IMR-90 (cell line): ENCODE measurements at regions not wholly inside any gene's neighbourhood (a gene's known extent, or its start where the extent isn't known, plus 50 kb on each side); places are given as distances from the start of the nearest gene placed in this dataset.

Experiments
- ATAC-seq: fragments of 200-7000 bp; cut with Tn5 transposase; 2 replicates; pipeline ENCODE4 v1.9.1; 2020; ENCODE audit warnings: low read depth, mild to moderate bottlenecking, moderate library complexity
- BruUV-seq: library from RNA; stranded (reverse); fragments of 400-500 nt; replicated peaks from 2 replicates; lab custom pipeline; 2021; lab: Mats Ljungman, UMichigan
- CTCF ChIA-PET: fragments of 300-600 bp; formaldehyde crosslinking; extraction: SDS; loops from one replicate; lab custom pipeline; 2021; ENCODE audit warnings: antibody characterized with exemption; lab: Yijun Ruan, JAX
- POLR2A ChIA-PET: fragments of 300-600 bp; sonication (Branson Sonifier 250); formaldehyde crosslinking; loops from one replicate; lab custom pipeline; 2022; ENCODE audit warnings: antibody characterized with exemption; ENCODE audit not compliant: unreplicated experiment; lab: Charles Lee
- DNase-seq: peaks from one replicate; pipeline ENCODE4 v3.0.0; 2013
- H2AFZ ChIP-seq: replicated peaks from 2 replicates; pipeline ENCODE3; 2013; ENCODE audit warnings: low read length, mild to moderate bottlenecking; ENCODE audit not compliant: poor library complexity
- H2AK5ac ChIP-seq: 2 replicates; pipeline ENCODE4 v1.6.1; 2013; ENCODE audit warnings: low read depth, low read length, inconsistent platforms
- H2AK9ac ChIP-seq: replicated peaks from 2 replicates; pipeline ENCODE3; 2013; ENCODE audit warnings: mild to moderate bottlenecking, low read depth, low read length, moderate library complexity; ENCODE audit not compliant: poor library complexity
- H2BK120ac ChIP-seq: 2 replicates; pipeline ENCODE4 v1.6.1; 2013; ENCODE audit warnings: low read depth, low read length, inconsistent platforms
- H2BK15ac ChIP-seq: 3 replicates; pipeline ENCODE4 v1.6.1; 2013; ENCODE audit warnings: low read depth, low read length, inconsistent platforms
- H2BK20ac ChIP-seq: 2 replicates; pipeline ENCODE4 v1.6.1; 2013; ENCODE audit warnings: low read depth, mild to moderate bottlenecking, inconsistent platforms, low read length, moderate library complexity
- H2BK5ac ChIP-seq: 2 replicates; pipeline ENCODE4 v1.6.1; 2013; ENCODE audit warnings: mild to moderate bottlenecking, low read depth, low read length, inconsistent platforms; ENCODE audit not compliant: poor library complexity, severe bottlenecking
- H3K14ac ChIP-seq: replicated peaks from 2 replicates; pipeline ENCODE4 v1.6.1; 2013; ENCODE audit warnings: low read depth, low read length, inconsistent platforms
- H3K18ac ChIP-seq: 2 replicates; pipeline ENCODE4 v1.6.1; 2013; ENCODE audit warnings: low read depth, low read length, control low read depth
- H3K23ac ChIP-seq: 2 replicates; pipeline ENCODE4 v1.6.1; 2013; ENCODE audit warnings: low read depth, low read length, inconsistent platforms
- H3K27ac ChIP-seq: 2 replicates; pipeline ENCODE4 v1.5.1; 2013; ENCODE audit warnings: mild to moderate bottlenecking, control low read depth, low read length; ENCODE audit not compliant: insufficient read depth
- H3K27me3 ChIP-seq: 2 replicates; pipeline ENCODE4 v1.6.1; 2013; ENCODE audit warnings: low read length; ENCODE audit not compliant: control insufficient read depth, insufficient read depth
- H3K36me3 ChIP-seq: 2 replicates; pipeline ENCODE4 v1.6.1; 2013; ENCODE audit warnings: low read length, mixed read lengths; ENCODE audit not compliant: control insufficient read depth, insufficient read depth
- H3K4ac ChIP-seq: 2 replicates; pipeline ENCODE4 v1.6.1; 2013; ENCODE audit warnings: low read depth, low read length, inconsistent platforms
- H3K4me1 ChIP-seq: 2 replicates; pipeline ENCODE4 v1.6.1; 2013; ENCODE audit warnings: low read length, mixed read lengths; ENCODE audit not compliant: control insufficient read depth, insufficient read depth
- H3K4me2 ChIP-seq: 2 replicates; pipeline ENCODE4 v1.6.1; 2013; ENCODE audit warnings: low read depth, mild to moderate bottlenecking, control low read depth, low read length, moderate library complexity
- H3K4me3 ChIP-seq: 2 replicates; pipeline ENCODE4 v1.5.1; 2013; ENCODE audit warnings: low read depth, mild to moderate bottlenecking, control low read depth, low read length, moderate library complexity; ENCODE audit not compliant: insufficient read depth
- H3K56ac ChIP-seq: 2 replicates; pipeline ENCODE4 v1.6.1; 2013; ENCODE audit warnings: low read length, inconsistent platforms; ENCODE audit not compliant: insufficient read depth; ENCODE audit errors: extremely low read depth
- H3K79me1 ChIP-seq, 2 experiments: 2 replicates each; pipeline ENCODE4 v1.6.1; 2013; ENCODE audit warnings: low read length in 2 of 2, inconsistent platforms in 1 of 2, low read depth in 1 of 2
- H3K9ac ChIP-seq: 2 replicates; pipeline ENCODE4 v1.6.1; 2013; ENCODE audit warnings: low read depth, low read length, control low read depth
- H3K9me1 ChIP-seq: 2 replicates; pipeline ENCODE4 v1.6.1; 2013; ENCODE audit warnings: low read length, inconsistent platforms; ENCODE audit not compliant: insufficient read depth
- H3K9me3 ChIP-seq: 2 replicates; pipeline ENCODE4 v1.6.1; 2013; ENCODE audit warnings: low read length; ENCODE audit not compliant: control insufficient read depth, insufficient read depth
- H4K20me1 ChIP-seq: 2 replicates; pipeline ENCODE4 v1.6.1; 2013; ENCODE audit warnings: low read length, inconsistent platforms; ENCODE audit not compliant: insufficient read depth
- H4K5ac ChIP-seq: 2 replicates; pipeline ENCODE4 v1.6.1; 2013; ENCODE audit warnings: mild to moderate bottlenecking, low read depth, low read length, control low read depth
- H4K8ac ChIP-seq, 2 experiments: 2 replicates each; pipeline ENCODE4 v1.6.1; 2013; ENCODE audit warnings: low read depth in 2 of 2, low read length in 2 of 2, control low read depth in 1 of 2, inconsistent platforms in 1 of 2
- H4K91ac ChIP-seq: 2 replicates; pipeline ENCODE4 v1.6.1; 2013; ENCODE audit warnings: low read depth, low read length, inconsistent platforms; ENCODE audit not compliant: insufficient read depth
- BHLHE40 ChIP-seq: fragments of 150-350 bp; IDR thresholded peaks from 2 replicates; pipeline ENCODE4 v1.6.1; 2016; ENCODE audit warnings: mild to moderate bottlenecking, low read depth, low read length
- CEBPB ChIP-seq: IDR thresholded peaks from 2 replicates; pipeline ENCODE4 v1.6.1; 2012; ENCODE audit warnings: low read depth, low read length, improper control_type of control experiment
- CHD1 ChIP-seq: IDR thresholded peaks from 2 replicates; pipeline ENCODE4 v1.6.1; 2012; ENCODE audit warnings: low read depth, low read length, improper control_type of control experiment
- FOS ChIP-seq: fragments of 150-350 bp; IDR thresholded peaks from 2 replicates; pipeline ENCODE4 v1.6.1; 2016; ENCODE audit warnings: low read depth, low read length
- MAFK ChIP-seq: IDR thresholded peaks from 2 replicates; pipeline ENCODE4 v1.6.1; 2012; ENCODE audit warnings: low read depth, low read length, improper control_type of control experiment
- MAZ ChIP-seq: IDR thresholded peaks from 2 replicates; pipeline ENCODE4 v1.6.1; 2012; ENCODE audit warnings: low read depth, mild to moderate bottlenecking, low read length, improper control_type of control experiment, moderate library complexity, borderline replicate concordance
- MXI1 ChIP-seq: IDR thresholded peaks from 2 replicates; pipeline ENCODE4 v1.6.1; 2012; ENCODE audit warnings: low read depth, mild to moderate bottlenecking, low read length, moderate library complexity, borderline replicate concordance
- NFE2L2 ChIP-seq: fragments of 150-350 bp; IDR thresholded peaks from 2 replicates; pipeline ENCODE4 v1.6.1; 2016; ENCODE audit warnings: low read depth, mild to moderate bottlenecking, low read length
- POLR2A ChIP-seq: IDR thresholded peaks from 2 replicates; pipeline ENCODE4 v1.6.1; 2012; ENCODE audit warnings: mild to moderate bottlenecking, low read depth, low read length
- RAD21 ChIP-seq: IDR thresholded peaks from 2 replicates; pipeline ENCODE4 v1.6.1; 2012; ENCODE audit warnings: low read length, improper control_type of control experiment
- RCOR1 ChIP-seq: IDR thresholded peaks from 2 replicates; pipeline ENCODE4 v1.6.1; 2012; ENCODE audit warnings: mild to moderate bottlenecking, low read length, improper control_type of control experiment; ENCODE audit not compliant: insufficient replicate concordance
- RFX5 ChIP-seq: IDR thresholded peaks from 2 replicates; pipeline ENCODE4 v1.8.0; 2012; ENCODE audit warnings: low read depth, mild to moderate bottlenecking, low read length, moderate library complexity
- SMC3 ChIP-seq: fragments of 150-350 bp; IDR thresholded peaks from 2 replicates; pipeline ENCODE4 v1.6.1; 2016; ENCODE audit warnings: low read depth, mild to moderate bottlenecking, antibody characterized with exemption, low read length, moderate library complexity
- dilution Hi-C: fragments of 300-500 bp; cut with HindIII; formaldehyde crosslinking; loops from one replicate; pipeline ENCODE4 v1.14.3; 2018; ENCODE audit warnings: low sequenced_read_pairs; ENCODE audit not compliant: unreplicated experiment
- in situ Hi-C: fragments of 300-500 bp; cut with MboI; formaldehyde crosslinking; loops from 3 replicates; pipeline ENCODE4 v1.14.3; 2019; ENCODE audit warnings: low sequenced_read_pairs, inconsistent platforms, mixed read lengths
- intact Hi-C: fragments of 100-400 bp; cut with micrococcal nuclease; formaldehyde crosslinking; loops from 2 replicates; pipeline ENCODE4 v1.10.0; 2022
- TF ChIP-seq, protein P1 (sequence below): conservative IDR thresholded peaks from 2 replicates; pipeline ENCODE4 v1.5.1; 2012; ENCODE audit warnings: mild to moderate bottlenecking, low read depth, low read length, improper control_type of control experiment
- TF ChIP-seq, protein P2 (sequence below): fragments of 150-350 bp; IDR thresholded peaks from 2 replicates; pipeline ENCODE4 v1.6.1; 2016; ENCODE audit warnings: low read depth, mild to moderate bottlenecking, low read length, moderate library complexity, borderline replicate concordance
- TF ChIP-seq, protein P3 (sequence below): fragments of 150-350 bp; IDR thresholded peaks from 2 replicates; pipeline ENCODE4 v1.6.1; 2017; ENCODE audit warnings: mild to moderate bottlenecking, antibody characterized with exemption, low read length, low read depth

DNA sequence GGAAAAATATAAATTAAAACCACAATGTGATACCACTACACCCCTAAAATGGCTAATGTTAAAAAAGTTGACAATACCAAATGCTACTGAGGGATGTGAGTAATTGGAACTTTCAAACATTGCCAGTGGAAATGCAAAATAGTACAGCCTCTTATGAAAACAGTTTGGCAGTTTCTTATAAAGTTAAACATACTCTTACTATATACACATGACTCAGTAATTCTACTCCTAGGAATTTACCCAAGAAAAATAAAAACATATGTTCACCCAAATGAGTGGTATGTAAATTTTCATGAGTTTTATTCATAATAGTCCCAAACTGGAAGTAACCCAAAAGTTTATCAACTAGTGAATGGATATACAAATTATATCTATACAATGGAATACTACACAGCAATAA lies 228.0 kb downstream of the CYP26B1 start:
- H2BK20ac ChIP-seq = no peak overlapping the region
- H2AK9ac ChIP-seq = no peak overlapping the region
- H4K8ac ChIP-seq = no peak overlapping the region
- H2AFZ ChIP-seq = no peak overlapping the region
- H3K14ac ChIP-seq = no peak overlapping the region
- no peaks in the 10 kb centered on the region for H4K20me1 ChIP-seq
- H4K5ac ChIP-seq = no peak overlapping the region
- H3K4me1 ChIP-seq = no peaks in the 10 kb centered on the region
- H3K56ac ChIP-seq = no peak overlapping the region
- H3K27me3 ChIP-seq = peaks cover 14% of the 10 kb centered on the region
- no peak overlapping the region for H3K18ac ChIP-seq
- no peaks in the 10 kb centered on the region for H3K79me1 ChIP-seq
- no peak overlapping the region for H3K9ac ChIP-seq
- CTCF ChIA-PET = no interaction called here
- no peak overlapping the region for H4K91ac ChIP-seq
- H3K4me2 ChIP-seq = no peak overlapping the region
- no peak overlapping the region for H2BK5ac ChIP-seq
- no peaks in the 10 kb centered on the region for H3K36me3 ChIP-seq
- ATAC-seq = peak; percentile 69
- in situ Hi-C loops (loop anchor here (10.0 kb wide), 3 partner anchors 235 to 825 kb away; no protein-coding TSS in a partner anchor), dilution Hi-C loops (no loop called here), intact Hi-C loops (no loop called here)
- H3K4ac ChIP-seq = no peak overlapping the region
- peak; percentile 40 for DNase-seq
- no peak overlapping the region for H2AK5ac ChIP-seq
- H3K4me3 ChIP-seq = no peak overlapping the region
- POLR2A ChIA-PET = no interaction called here
- no peak overlapping the region for H2BK120ac ChIP-seq
- H3K23ac ChIP-seq = no peak overlapping the region
- peaks cover 6% of the 10 kb centered on the region for H3K9me3 ChIP-seq
- no TSS peak for BruUV-seq
- no peak for TF ChIP-seq MXI1
- TF ChIP-seq NFE2L2 = no peak
- no peak for TF ChIP-seq CHD1
- TF ChIP-seq, protein P1, sequence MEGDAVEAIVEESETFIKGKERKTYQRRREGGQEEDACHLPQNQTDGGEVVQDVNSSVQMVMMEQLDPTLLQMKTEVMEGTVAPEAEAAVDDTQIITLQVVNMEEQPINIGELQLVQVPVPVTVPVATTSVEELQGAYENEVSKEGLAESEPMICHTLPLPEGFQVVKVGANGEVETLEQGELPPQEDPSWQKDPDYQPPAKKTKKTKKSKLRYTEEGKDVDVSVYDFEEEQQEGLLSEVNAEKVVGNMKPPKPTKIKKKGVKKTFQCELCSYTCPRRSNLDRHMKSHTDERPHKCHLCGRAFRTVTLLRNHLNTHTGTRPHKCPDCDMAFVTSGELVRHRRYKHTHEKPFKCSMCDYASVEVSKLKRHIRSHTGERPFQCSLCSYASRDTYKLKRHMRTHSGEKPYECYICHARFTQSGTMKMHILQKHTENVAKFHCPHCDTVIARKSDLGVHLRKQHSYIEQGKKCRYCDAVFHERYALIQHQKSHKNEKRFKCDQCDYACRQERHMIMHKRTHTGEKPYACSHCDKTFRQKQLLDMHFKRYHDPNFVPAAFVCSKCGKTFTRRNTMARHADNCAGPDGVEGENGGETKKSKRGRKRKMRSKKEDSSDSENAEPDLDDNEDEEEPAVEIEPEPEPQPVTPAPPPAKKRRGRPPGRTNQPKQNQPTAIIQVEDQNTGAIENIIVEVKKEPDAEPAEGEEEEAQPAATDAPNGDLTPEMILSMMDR = no peak
- TF ChIP-seq, protein P2, sequence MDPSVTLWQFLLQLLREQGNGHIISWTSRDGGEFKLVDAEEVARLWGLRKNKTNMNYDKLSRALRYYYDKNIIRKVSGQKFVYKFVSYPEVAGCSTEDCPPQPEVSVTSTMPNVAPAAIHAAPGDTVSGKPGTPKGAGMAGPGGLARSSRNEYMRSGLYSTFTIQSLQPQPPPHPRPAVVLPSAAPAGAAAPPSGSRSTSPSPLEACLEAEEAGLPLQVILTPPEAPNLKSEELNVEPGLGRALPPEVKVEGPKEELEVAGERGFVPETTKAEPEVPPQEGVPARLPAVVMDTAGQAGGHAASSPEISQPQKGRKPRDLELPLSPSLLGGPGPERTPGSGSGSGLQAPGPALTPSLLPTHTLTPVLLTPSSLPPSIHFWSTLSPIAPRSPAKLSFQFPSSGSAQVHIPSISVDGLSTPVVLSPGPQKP = no peak
- TF ChIP-seq RFX5 = no peak
- TF ChIP-seq CEBPB = no peak
- TF ChIP-seq MAFK = no peak
- TF ChIP-seq FOS = no peak
- TF ChIP-seq BHLHE40 = no peak
- TF ChIP-seq POLR2A = no peak
- no peak for TF ChIP-seq SMC3
- no peak for TF ChIP-seq MAZ
- no peak for TF ChIP-seq RAD21
- TF ChIP-seq RCOR1 = no peak
- TF ChIP-seq, protein P3, sequence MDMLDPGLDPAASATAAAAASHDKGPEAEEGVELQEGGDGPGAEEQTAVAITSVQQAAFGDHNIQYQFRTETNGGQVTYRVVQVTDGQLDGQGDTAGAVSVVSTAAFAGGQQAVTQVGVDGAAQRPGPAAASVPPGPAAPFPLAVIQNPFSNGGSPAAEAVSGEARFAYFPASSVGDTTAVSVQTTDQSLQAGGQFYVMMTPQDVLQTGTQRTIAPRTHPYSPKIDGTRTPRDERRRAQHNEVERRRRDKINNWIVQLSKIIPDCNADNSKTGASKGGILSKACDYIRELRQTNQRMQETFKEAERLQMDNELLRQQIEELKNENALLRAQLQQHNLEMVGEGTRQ = no peak
- H2BK15ac ChIP-seq = no peak overlapping the region
- H3K9me1 ChIP-seq = no peaks in the 10 kb centered on the region
- H3K27ac ChIP-seq = no peak overlapping the region
